ENCODE measurements at regions not wholly inside any gene's neighbourhood (a gene's known extent, or its start where the extent isn't known, plus 50 kb on each side); places are given as distances from the start of the nearest gene placed in this dataset.

DNA sequence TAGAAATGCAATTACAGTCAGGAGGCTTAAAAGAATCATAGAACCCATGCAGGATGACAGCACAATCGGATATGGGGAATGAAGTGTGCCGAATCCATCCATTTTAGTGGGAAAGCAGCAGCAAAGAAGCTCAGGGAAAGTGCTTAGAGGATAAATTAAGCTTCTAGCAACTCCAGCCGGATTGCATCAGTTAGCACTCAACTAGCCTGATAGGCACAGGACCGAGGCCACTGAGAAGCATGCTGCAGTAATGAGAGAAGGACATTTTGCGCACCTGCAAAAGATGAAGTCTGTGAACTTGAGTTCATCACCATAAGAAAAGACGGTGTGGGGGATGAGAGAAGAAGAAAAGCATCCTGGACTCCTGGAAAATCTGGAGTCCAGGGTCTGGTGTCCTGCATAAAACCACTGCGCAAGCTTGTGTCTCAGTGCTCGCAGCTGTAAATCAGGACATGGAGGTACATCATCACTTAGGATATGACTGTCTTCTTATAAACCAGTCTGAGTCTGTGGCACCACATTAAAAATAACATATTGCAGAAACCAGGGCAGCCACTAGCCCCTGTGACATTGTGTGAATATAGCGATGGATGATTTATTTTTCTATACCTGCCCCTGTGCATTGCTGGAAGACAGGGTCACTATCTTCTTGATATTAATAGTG is 665.5 kb upstream of the SOX11 start:
- DNase-seq, result no peak

DNA sequence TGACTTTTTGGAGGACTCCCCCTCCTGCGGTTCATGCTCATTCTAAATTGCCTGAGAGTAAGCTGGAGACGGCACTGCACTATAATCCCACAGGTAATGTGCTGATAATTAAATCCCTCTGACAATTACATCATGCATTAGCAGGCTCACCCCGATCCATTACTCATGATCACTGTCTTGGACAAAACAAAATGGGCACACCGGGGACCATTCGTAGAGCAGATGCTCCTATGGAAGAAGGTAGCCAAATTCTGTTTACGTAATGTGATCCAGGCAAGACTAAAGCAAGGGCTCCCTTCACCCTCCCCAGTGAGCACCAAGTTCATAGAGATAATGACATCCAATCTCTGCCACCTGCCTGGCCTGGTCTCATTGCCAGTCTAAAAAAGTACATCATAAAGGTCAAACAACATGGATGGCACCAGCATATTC is 657.1 kb upstream of the SOX11 start:
- DNase-seq, result no peak

DNA sequence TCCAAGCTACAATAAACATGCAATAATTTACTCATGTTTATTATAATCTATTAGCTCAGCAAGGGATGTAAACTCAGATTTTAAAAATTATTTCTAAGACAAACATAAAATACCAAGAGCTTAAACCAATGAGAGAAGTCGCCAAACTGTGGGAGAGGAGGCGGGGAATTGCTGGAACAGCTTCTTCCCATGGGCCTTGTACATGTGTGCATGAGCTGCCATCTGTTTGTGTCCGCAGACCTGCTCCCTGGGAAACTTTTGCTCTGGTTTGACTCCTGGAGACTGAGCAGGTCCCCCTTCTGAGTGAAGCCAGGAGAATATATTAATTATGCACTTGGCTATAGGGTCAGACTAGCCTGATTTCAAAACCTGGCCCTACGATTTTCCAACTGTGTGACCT is 655.9 kb upstream of the SOX11 start:
- DNase-seq, result no peak

DNA sequence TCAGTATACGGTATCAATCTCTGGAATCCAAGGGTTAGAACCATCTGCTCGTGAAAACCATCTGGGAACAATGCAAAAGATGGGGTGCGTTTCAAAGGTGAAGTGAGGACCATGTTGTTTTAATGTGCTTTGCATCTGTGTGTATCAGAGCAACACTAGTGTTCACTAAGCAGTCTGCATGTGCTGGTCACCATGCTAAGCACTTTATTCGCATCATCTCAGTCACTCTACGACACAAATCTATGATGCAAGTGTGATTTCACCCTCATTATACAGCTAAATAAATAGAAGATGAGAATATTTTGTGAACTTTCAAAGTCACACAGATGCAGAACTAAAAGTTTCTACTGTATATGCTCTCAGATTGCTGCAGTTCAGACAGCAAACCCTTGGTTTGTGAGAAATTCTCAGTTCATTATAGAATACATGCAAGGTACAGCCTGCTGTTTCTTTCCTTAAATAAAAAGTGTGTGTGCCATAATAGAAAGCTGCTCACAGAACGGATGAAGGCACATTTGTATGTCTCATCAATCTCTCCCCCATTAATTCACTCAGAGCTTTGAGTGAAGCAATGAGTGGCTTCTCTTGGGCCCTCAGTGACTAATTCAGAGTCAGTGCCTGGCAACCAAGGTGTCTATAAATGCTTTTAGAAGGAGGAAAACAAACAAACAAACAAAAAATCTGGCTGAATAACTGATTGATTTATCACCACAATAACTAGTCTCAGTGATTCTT is 652.8 kb upstream of the SOX11 start:
- DNase-seq, result no peak

DNA sequence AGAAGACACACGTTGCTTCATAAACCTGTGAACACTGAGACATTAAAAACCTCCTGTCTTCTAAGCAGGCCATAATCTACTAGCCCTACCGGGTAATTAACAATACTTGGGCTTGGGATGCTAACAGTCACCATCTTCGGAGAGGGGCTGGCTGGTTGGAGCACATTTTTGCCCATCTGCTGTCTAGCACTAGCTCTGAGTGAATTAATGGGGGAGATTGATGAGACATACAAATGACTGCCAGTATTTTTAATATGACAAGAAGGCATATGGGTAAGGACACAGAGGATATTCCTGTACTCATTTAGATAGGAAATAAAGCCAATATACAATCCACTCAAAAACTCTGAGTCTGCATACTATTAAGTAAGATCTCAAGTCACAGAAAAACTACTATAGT is 651.6 kb upstream of the SOX11 start:
- DNase-seq, result no peak

DNA sequence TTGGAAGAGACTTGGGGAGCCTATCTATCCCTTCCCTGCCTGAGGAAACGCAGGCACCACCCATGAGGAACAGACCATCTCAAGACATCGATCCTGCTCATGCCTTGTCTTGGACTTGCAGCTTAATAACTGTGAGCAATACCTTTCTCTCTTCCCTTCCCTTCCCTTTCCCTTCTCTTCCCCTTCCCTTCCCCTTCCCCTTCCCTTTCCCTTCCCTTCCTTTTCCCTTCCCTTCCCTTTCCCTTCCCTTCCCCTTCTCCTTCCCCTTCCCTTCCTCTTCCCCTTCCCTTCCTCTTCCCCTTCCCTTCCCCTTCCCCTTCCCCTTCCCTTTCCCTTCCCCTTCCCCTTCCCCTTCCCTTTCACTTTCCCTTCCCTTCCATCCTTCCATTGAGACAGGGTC is 650.7 kb upstream of the SOX11 start:
- no peak for DNase-seq

DNA sequence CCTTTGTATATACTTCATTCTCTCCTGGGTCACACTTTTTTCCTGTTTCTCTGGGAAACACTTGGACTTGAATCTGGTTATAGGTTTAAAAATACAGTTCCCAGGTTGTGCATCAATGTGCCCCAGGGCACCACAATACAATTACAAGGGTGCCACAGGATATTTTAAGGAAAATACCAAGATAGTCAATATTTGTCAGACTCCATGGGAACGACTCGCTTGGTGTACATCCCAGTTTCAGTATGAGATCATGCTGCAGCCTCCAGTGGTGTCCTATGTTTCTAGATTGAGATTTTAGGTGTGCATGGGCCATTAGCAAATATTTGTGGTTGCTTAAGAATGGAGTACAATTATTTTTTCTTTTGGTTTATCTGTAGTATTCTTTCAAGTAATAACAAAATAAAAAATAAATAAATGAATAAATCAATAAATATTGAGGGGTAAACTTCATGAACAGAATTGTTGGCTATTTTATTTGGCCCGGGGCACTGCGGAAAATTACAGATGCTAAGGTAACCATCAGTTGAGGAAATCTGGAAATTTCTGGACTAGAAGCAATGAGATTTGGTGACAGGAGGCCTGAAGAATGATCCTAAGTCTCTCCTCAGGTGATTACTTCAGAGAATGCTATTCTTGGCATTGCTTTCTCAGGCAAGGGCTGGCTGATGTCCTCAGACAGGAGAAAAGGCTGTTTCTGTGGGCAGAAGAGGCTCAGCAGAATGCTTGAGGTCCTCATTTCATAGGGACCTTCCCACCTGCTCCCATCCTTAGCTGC is 649.3 kb upstream of the SOX11 start:
- no peak for DNase-seq

DNA sequence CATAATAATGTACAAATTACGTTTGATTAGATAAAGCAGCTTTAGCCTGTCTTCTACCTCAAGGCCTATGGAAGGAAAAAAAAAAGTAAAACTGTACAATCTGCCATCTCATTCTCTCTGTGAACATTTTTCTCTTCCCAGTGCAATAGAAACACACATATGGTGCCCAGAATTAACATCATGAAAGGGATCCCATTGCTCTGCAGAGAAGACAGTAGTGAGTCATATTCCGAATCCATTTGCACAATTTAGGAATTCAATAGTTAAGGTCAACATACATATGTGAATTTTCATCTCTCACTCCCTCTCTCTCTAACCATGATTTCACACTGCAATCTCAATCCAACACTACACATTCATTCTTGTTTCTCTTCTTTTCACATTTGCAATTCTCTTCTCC is 640.9 kb upstream of the SOX11 start:
- DNase-seq, result no peak

DNA sequence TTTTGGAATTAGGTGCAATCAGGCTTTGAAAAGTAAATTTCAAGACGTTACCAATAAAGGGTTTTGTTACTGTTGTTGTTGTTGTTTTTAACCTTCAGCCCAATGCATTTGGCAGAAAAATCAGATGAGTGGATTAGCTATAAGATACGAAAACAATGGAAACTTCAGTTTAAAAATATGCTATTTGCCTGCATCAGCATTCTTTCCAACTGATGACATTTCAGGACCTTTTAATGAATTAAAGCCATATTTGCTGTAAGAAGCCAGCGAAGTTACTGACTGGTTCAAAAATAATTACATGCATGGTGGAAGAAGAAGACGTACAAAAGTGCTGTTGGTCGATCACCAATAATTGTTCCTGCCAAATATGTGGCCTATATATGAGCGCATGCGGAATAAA is 639.3 kb upstream of the SOX11 start:
- no peak for DNase-seq

DNA sequence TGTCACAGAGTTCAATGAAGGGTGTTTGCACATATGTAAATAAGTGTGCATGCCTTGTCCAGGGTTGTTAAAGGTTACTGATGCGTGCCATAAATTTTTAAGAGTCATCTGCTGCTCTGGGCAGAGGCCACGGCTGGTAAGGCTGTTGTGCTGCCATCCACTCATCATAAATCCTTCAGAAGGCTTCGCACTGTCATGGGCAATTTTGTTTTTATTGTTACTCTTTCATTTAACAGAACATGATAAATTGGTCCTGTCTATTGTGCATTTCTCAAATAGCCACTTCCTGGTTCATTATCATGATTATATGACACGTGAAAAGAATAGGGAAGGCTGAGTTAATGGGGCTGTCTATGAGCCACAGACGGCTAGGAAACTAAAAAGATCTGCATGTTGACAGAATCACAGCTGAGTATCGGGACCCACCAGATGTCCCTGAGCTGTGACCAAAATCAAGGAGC is 634.3 kb upstream of the SOX11 start:
- DNase-seq, result no peak

DNA sequence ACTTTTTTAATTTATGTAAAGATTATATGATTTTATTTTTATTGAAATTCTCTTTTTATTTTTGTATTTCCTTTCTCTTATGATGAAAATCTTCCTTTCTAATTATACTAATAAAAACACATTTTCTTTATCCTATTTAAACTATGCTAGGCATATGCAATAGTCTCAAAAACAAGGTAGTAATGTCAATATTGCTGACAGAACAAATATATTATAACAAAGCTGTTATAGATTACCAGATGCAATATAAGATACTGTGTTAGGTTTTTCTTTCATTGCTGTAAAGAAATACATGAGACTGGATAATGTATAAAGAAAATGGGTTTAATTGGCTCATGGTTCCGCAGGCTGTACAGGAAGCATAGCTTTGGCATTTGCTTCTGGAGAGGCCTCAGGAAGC is 631.2 kb upstream of the SOX11 start:
- DNase-seq, result no peak

DNA sequence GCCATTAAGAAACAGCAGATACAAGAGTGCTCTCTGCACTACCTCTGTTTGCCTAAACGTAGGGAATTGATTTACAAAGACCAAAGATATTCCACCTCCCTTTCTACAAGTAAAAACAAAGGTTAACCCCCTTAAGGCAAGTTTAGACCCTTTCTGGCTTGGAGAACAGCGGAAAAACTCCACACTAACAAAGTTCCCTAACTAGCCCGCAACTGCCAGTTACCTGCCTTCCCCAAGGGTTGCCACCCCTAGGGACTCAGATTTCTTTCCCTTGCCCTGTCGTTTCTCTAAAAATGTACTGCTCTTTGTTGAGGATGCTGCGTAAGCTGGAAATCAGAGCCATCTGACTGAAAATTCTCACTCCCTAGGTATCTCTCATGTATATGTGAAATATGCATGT is 627.5 kb upstream of the SOX11 start:
- no peak for DNase-seq

DNA sequence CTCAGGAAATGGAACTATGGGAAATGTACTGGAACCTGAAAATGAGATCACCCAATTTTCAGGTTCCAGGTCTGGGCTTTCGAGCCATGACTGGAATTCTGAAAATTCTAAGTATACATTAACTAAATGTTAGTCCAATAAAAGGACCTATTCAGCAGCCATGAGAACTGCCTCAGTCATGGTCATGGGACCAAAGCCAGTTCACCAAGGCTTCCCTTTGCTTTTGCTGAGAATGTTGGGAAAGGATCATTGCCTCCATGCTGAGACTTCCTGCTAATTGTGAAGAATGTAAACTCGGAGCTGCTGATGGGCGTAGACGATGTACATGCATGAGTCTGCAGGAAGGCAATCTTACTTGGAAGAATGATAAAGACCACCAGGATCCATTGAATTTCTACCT is 624.4 kb upstream of the SOX11 start:
- no peak for DNase-seq

DNA sequence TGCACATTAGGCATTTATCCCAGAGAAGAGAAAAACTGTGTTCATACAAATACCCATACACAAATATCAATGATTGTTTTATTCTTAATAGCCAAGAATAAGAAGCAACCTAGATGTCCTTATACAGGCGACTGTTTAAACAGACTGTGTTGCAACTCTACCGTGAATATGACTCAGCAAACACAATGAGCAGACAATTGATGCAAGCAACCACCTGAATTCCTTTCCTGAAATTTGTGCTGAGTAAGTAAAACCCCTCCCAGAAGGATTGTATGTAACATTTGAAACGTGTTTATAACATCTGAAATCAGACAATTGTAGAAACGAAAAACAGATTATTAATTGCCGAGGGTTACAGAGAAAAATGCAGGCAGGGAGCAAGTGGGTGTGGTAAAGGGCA is 621.9 kb upstream of the SOX11 start:
- DNase-seq, result no peak

DNA sequence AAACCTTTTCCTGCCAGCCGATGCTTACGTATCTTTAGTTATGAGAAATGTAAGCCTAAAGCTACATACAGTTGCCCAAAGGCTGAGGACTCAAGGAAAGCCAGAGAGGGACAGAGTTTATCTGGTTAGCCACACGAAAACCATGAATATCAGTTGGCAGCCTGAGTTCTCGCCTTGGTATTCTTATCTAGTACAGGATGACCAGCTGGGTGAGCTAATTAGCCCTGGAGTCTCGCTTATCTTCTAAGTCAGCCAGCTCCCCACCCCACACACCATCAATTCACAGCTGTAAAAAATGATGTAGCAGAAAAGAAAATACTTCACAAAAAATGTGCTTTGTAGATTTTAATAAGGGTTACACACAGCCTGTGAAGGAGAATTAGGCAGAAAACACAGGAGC is 617.5 kb upstream of the SOX11 start:
- no peak for DNase-seq

DNA sequence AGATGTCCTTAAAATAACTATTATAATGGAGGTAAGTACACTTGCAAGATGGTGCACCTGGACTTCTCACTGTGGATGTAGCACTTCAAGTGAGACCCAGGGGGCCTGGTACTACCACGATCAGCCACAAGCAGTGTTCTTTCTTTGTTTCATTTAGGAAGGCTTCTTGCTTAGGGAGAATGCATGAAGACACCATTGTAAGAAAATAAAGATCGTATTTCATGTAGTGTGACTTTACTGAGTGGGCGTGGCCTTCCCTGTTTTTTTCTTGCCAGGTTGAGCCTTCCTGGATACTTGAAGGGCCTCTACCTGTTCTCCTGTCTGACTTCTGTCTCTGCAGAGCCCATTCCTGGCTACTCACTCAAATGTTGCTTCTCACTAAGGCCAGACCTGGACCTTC is 615.6 kb upstream of the SOX11 start:
- DNase-seq, result no peak

DNA sequence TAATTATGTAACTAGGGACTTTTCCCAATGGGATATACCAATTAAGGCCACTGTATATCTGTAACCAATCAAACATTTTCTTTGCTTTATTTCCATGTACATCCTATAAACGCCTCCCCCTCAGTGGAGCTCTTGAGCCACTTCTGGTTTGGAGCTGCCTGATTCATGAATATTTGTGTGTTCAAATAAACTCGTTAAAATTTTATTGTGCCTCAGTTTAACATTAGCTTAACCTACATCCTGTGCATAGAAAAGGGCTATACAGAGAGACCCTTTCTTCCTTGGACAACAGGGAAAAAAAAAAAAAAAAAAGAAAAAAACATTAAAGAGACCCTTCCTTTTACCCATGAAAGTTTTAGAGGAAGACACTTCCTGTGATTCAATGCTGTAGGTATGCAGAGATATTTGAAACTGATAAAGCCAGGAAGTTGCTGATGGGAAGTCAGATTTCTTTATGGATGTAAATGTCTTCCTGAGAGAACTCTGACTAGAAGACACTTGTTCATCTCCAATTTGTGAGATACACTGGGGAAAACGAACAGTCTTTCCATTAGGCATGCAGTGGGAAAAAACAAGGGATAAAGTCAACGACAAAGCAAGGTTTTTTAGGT is 614.6 kb upstream of the SOX11 start:
- no peak for DNase-seq

DNA sequence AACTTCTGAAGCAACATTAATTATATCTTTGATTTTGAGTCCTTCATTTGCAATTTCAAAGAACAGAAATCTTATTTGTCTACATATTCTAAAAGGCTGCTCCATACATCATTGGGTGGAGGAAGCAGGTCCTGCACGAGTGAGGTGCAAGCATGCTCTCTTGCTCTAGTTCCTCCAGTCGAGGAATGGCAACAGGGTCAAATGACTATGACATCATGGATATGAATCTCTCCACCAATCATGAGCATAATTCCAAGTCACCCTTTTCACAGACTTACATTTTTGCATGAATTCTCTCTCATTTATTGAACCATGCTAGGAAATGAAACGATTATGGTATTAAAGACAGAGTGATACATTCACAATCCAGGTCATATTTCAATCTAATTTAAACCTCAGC is 608.8 kb upstream of the SOX11 start:
- no peak for DNase-seq

DNA sequence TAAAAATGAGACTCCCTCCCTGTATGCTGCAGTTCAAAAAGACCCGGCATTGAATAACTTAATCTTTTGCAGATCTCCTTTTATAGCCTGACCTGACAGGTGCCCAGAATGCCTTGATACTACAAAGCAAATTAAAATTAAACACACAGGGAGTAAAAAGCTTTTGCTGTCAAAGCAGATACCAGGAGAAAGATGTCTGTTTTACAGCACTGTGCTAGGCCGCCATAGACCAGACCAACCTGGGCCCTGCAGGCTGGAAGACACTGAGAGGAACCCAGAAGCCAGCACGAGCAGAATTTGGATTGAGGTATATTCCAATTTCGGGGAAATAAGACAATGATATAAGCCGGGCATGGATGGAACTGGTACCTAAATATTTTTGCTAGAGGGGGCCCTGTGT is 602.8 kb upstream of the SOX11 start:
- DNase-seq, result no peak

DNA sequence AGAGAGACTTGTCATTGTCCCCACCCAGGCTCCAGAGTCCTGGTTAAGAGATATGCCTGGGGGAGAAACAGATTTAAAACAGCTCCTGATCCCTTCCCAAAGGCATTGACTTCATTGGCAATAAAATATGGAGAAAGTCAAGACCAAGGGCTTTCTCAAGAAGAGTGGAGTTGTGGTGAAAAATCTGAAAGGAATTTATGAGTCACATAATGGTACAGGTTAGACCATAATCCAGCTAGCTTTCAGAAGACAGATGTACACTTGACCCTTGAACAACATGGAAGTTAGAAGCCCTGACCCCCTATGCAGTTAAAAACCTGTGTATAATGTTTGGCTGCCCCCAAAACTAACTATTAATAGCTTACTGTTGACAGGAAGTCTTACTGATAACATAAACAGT is 599.1 kb upstream of the SOX11 start:
- no peak for DNase-seq

DNA sequence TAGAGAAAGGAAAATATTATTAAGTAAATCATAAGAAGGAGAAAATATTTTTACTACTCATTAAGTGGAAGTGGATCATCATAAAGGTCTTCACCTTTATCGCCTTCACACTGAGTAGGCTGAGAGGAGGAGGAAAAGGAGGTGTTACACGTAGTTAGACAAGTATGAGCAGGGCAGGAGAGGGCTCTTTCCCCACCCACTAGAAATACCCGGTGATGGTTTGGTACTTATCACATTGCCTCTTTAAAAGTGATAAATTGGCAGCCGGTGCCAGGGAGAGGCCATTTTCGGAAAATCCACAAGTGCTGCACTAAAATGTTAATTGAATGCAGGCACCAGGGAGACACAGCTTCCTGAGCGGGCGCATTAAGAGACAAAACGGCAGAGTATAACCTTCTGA is 598.7 kb upstream of the SOX11 start:
- no peak for DNase-seq

DNA sequence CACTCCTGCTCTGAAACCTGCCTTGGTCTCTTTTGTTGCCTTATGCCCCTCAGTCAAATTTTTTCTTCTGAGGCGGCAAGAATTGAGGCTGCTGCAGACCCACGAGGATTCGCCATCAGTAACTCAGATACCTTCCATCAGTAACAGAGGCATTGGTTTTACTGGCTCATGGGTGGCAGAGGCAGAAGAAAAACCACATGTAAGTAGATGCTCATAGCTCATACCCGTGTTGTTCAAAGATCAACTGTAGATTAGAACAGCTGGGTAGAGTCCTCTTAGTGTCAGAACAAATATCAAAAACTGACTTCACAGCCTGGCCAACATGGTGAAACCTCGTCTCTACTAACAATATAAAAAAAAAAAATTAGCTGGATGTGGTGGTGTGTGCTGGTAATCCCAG is 598.0 kb upstream of the SOX11 start:
- no peak for DNase-seq

DNA sequence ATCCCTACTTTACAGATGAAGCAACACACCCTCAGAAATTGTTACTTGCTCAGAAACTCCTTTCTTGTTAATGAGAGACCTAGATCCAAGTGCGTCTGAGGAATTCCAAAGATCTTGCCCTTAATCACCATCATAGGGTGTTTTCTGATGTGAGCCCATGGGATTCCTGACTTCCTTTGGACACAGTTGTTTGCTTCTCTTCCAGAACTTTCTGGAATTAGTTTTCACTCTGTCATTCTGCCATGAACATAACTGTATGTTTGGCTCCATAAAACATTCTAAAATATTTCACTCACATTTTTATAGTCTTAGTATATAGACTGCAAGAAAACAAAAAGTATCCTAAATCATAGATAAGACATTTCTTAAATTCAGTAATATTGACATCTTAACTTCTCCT is 593.9 kb upstream of the SOX11 start:
- no peak for DNase-seq

DNA sequence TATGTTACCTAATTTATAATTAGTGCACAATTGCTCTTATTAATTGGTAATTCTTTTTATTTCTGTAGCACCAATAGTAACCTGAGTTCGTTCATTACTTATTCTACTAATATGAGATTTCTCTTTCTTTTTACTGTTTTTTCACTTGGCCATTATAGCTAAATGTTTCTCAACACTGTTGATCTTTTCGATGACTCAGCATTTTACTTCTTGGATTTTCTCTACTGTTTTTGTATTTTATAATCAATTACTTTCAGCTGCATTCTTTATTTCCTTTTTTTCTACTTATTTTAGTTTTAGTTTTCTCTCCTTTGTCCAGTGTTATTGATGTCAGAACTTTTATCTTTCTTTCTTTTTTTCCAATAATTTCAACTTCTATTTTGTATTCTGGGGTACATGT is 589.4 kb upstream of the SOX11 start:
- DNase-seq, result no peak
